SK-N-SH (cell line): ENCODE measurements at regions not wholly inside any gene's neighbourhood (a gene's known extent, or its start where the extent isn't known, plus 50 kb on each side); places are given as distances from the start of the nearest gene placed in this dataset.

Experiments used
- EZH2phosphoT487 ChIP-seq: fragments of 200-600 bp; sonication (generic); IDR thresholded peaks from 2 replicates; pipeline ENCODE4 v1.6.1; 2017; ENCODE audit warnings: low read depth, mixed run types, mild to moderate bottlenecking, antibody characterized with exemption, moderate library complexity, borderline replicate concordance
- POLR2AphosphoS5 ChIP-seq: IDR thresholded peaks from 2 replicates; pipeline ENCODE4 v1.6.1; 2012; ENCODE audit warnings: low read depth, low read length
- RFX5 ChIP-seq: IDR thresholded peaks from 2 replicates; pipeline ENCODE4 v1.6.1; 2012; ENCODE audit warnings: mild to moderate bottlenecking, improper control_type of control experiment, low read length
- TAF1 ChIP-seq: IDR thresholded peaks from 2 replicates; pipeline ENCODE4 v1.6.1; 2012; ENCODE audit warnings: low read depth, mild to moderate bottlenecking, low read length, moderate library complexity, borderline replicate concordance
- YY1 ChIP-seq: IDR thresholded peaks from 2 replicates; pipeline ENCODE4 v1.4.0; 2012; ENCODE audit warnings: low read depth, mild to moderate bottlenecking
- TF ChIP-seq, protein P1 (sequence below): fragments of 200-600 bp; sonication (generic); IDR thresholded peaks from 2 replicates; pipeline ENCODE4 v1.6.1; 2017; ENCODE audit warnings: antibody characterized with exemption, mild to moderate bottlenecking, moderate library complexity
- TF ChIP-seq, protein P2 (sequence below): IDR thresholded peaks from 2 replicates; pipeline ENCODE4 v1.4.0; 2012; ENCODE audit warnings: low read depth

DNA sequence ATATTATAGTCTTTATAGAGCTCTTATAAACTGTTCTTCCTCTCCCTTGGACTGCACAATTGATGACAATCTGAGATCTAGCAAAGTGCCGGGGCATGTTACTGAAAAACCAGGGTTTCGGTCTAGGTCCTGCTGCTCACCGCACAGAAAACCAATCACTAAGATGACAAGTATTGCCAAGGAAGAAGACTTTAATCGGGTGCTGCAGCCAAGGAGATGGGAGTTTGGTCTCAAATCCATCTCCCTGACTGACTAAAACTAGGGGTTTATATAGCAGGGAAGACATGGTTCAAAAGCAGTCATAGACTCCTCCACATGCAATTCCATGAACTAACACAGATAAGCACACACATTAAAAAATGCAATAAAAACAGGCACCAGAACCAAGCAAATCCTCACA lies 390.6 kb downstream of the NFIB start:
- TF ChIP-seq, protein P1, sequence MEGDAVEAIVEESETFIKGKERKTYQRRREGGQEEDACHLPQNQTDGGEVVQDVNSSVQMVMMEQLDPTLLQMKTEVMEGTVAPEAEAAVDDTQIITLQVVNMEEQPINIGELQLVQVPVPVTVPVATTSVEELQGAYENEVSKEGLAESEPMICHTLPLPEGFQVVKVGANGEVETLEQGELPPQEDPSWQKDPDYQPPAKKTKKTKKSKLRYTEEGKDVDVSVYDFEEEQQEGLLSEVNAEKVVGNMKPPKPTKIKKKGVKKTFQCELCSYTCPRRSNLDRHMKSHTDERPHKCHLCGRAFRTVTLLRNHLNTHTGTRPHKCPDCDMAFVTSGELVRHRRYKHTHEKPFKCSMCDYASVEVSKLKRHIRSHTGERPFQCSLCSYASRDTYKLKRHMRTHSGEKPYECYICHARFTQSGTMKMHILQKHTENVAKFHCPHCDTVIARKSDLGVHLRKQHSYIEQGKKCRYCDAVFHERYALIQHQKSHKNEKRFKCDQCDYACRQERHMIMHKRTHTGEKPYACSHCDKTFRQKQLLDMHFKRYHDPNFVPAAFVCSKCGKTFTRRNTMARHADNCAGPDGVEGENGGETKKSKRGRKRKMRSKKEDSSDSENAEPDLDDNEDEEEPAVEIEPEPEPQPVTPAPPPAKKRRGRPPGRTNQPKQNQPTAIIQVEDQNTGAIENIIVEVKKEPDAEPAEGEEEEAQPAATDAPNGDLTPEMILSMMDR, result no peak
- TF ChIP-seq TAF1 (no peak), RFX5 (no peak), POLR2AphosphoS5 (no peak), EZH2phosphoT487 (no peak), YY1 (no peak)
- TF ChIP-seq, protein P2, sequence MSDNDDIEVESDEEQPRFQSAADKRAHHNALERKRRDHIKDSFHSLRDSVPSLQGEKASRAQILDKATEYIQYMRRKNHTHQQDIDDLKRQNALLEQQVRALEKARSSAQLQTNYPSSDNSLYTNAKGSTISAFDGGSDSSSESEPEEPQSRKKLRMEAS, result no peak
